Body of pancreas (tissue), 4 donors: ENCODE measurements at regions not wholly inside any gene's neighbourhood (a gene's known extent, or its start where the extent isn't known, plus 50 kb on each side); places are given as distances from the start of the nearest gene placed in this dataset.
"Not testable (repeated sequence)": the region's sequence is repeated elsewhere in the genome, so short reads cannot be mapped to it uniquely, and the experiment has no call there.

ENCODE experiments used
- ATAC-seq: fragments of 150-250 bp; one replicate; pipeline ENCODE4 v1.9.1; 2016
- DNase-seq, 4 donors: peaks; one replicate each; pipeline ENCODE4 v3.0.0-alpha.2; 2019
- H3K27ac ChIP-seq, 4 donors: fragments of 200-600 bp; sonication (generic); 1 replicate in 3 of 4; 2 replicates in 1 of 4; pipeline versions ENCODE4 v1.5.1 to v1.6.1; 2016 to 2019; ENCODE audit warnings: mild to moderate bottlenecking in 1 of 4, mixed read lengths in 1 of 4, moderate library complexity in 1 of 4
- H3K27me3 ChIP-seq, 2 donors: fragments of 200-600 bp; sonication (generic); one replicate each; pipeline ENCODE4 v1.6.0; 2016; ENCODE audit warnings: mild to moderate bottlenecking in 1 of 2
- H3K36me3 ChIP-seq, 2 donors: fragments of 200-600 bp; sonication (generic); replicated peaks in 1 of 2; 2 replicates each; pipeline ENCODE4 v1.5.1; 2016; ENCODE audit warnings: low read depth in 2 of 2; ENCODE audit not compliant: insufficient read depth in 1 of 2
- H3K4me1 ChIP-seq: fragments of 200-600 bp; sonication (generic); one replicate; pipeline ENCODE4 v1.6.0; 2016
- H3K4me3 ChIP-seq, 2 donors: fragments of 200-600 bp; sonication (generic); 1 replicate in 1 of 2; 2 replicates in 1 of 2; pipeline ENCODE4 v1.5.1; 2016 to 2019
- H3K9me3 ChIP-seq, 3 donors: fragments of 200-600 bp; sonication (generic); 1 replicate in 2 of 3; 2 replicates in 1 of 3; pipeline ENCODE4 v1.5.1; 2016
- CTCF ChIP-seq, 7 experiments: fragments of 450-650 bp in 4 of 7; fragments of 200-600 bp in 3 of 7; sonication (generic) in 3 of 7; IDR thresholded peaks; one replicate each; pipeline ENCODE4 v1.5.1; 2016 to 2019; ENCODE audit warnings: antibody characterized with exemption in 7 of 7
- POLR2A ChIP-seq, 3 donors: fragments of 450-650 bp; IDR thresholded peaks; one replicate each; pipeline ENCODE4 v1.6.1; 2016; ENCODE audit warnings: antibody characterized with exemption in 3 of 3, mild to moderate bottlenecking in 2 of 3
- WGBS, 2 donors: methylation state at CpG; one replicate each; pipeline ENCODE4 v1.1.5; 2017; 5-methylcytosine and 5-hydroxymethylcytosine counted together
- intact Hi-C: fragments of 100-400 bp; cut with DNase I; formaldehyde crosslinking; loops from one replicate; pipeline ENCODE4 v1.15.1; 2023

GRCh38 chr1:116847688-116848531, 61.8 kb upstream of the PTGFRN start:
- TF ChIP-seq POLR2A (IDR thresholded peaks at IDR 0.05) = no peak
- no peak for TF ChIP-seq CTCF (IDR thresholded peaks at IDR 0.05)
- no peak overlapping the region for H3K4me3 ChIP-seq
- H3K4me1 ChIP-seq = peaks cover 4% of the 10 kb centered on the region
- H3K27ac ChIP-seq = no peak overlapping the region
- no peaks in the 10 kb centered on the region for H3K27me3 ChIP-seq
- ATAC-seq (no peak), DNase-seq (no peak)
- intact Hi-C loops = no loop called here
- H3K36me3 ChIP-seq = no peaks in the 10 kb centered on the region
- no peaks in the 10 kb centered on the region for H3K9me3 ChIP-seq
- WGBS, 2 donors = 80 to 88% methylated on average over 13 of the region's 13 CpGs

- Histone ChIP-seq H3K27me3 (no peaks in the 10 kb centered on the region), H3K4me3 (no peak overlapping the region), H3K4me1 (peaks cover 29% of the 10 kb centered on the region), H3K9me3 (no peaks in the 10 kb centered on the region), H3K27ac (no peak overlapping the region), H3K36me3 (no peaks in the 10 kb centered on the region)
- 94 to 100% methylated on average over 1 of the region's 1 CpG for WGBS, 2 donors
- intact Hi-C loops = no loop called here
- TF ChIP-seq CTCF (IDR thresholded peaks at IDR 0.05) = no peak
- TF ChIP-seq POLR2A (IDR thresholded peaks at IDR 0.05) = no peak
- DNase-seq = no peak
- ATAC-seq = no peak
These were observed 59.3 kb upstream of the PTGFRN start for GRCh38 chr1:116850436-116850835.

- H3K27me3 ChIP-seq, H3K27ac ChIP-seq, H3K36me3 ChIP-seq, DNase-seq, ATAC-seq, intact Hi-C loops, H3K4me3 ChIP-seq, H3K9me3 ChIP-seq: not testable (repeated sequence)
- H3K4me1 ChIP-seq = peaks cover 35% of the 10 kb centered on the region
- 92 to 100% methylated on average over 2 of the region's 2 CpGs for WGBS, 2 donors
These were observed 58.5 kb upstream of the PTGFRN start for GRCh38 chr1:116851189-116851588.

GRCh38 chr1:116851846-116852245, 57.9 kb upstream of the PTGFRN start:
- no peak overlapping the region for H3K4me3 ChIP-seq
- H3K27ac ChIP-seq = no peak overlapping the region
- DNase-seq (no peak), ATAC-seq (no peak)
- TF ChIP-seq POLR2A (IDR thresholded peaks at IDR 0.05) (no peak), CTCF (IDR thresholded peaks at IDR 0.05) (no peak)
- H3K4me1 ChIP-seq = peaks cover 35% of the 10 kb centered on the region
- H3K27me3 ChIP-seq = no peaks in the 10 kb centered on the region
- intact Hi-C loops = no loop called here
- no peaks in the 10 kb centered on the region for H3K9me3 ChIP-seq
- H3K36me3 ChIP-seq = no peaks in the 10 kb centered on the region
- 90 to 91% methylated on average over 5 of the region's 5 CpGs for WGBS, 2 donors

GRCh38 chr1:116852367-116852766, 57.3 kb upstream of the PTGFRN start:
- H3K4me1 ChIP-seq = peaks cover 35% of the 10 kb centered on the region
- H3K9me3 ChIP-seq = no peaks in the 10 kb centered on the region
- peak overlapping the region in 1 of 4 donors; percentile 72 for H3K27ac ChIP-seq
- ATAC-seq (no peak), DNase-seq (no peak)
- H3K36me3 ChIP-seq = no peaks in the 10 kb centered on the region
- no peak for TF ChIP-seq CTCF (IDR thresholded peaks at IDR 0.05)
- intact Hi-C loops = no loop called here
- H3K27me3 ChIP-seq = no peaks in the 10 kb centered on the region
- 79 to 89% methylated on average over 3 to 7 of the region's 7 CpGs for WGBS, 2 donors
- no peak overlapping the region for H3K4me3 ChIP-seq
